ENCODE measurements at regions not wholly inside any gene's neighbourhood (a gene's known extent, or its start where the extent isn't known, plus 50 kb on each side); places are given as distances from the start of the nearest gene placed in this dataset.

- Histone ChIP-seq H3K36me3 (ENCODE audit: control insufficient read depth in 2 of 2, extremely low read depth in 1 of 2, insufficient read depth in 2 of 2, low read length in 2 of 2) (no peaks in the 10 kb centered on the region), H3K4me1 (ENCODE audit: control insufficient read depth, extremely low read depth, insufficient read depth, low read length) (peaks cover 20% of the 10 kb centered on the region), H3K9me3 (replicated peaks; ENCODE audit: control insufficient read depth, insufficient read depth, low read length) (no peaks in the 10 kb centered on the region), H3K27ac (ENCODE audit: insufficient read depth, low read depth, low read length) (peak overlapping the region; percentile 17), H3K9me1 (replicated peaks; ENCODE audit: control insufficient read depth, extremely low read depth, insufficient read depth, low read length) (no peaks in the 10 kb centered on the region), H3K4me3 (replicated peaks in 1 of 3; ENCODE audit: insufficient read depth in 1 of 3, low read depth in 1 of 3, low read length in 3 of 3) (no peak overlapping the region), H2AFZ (ENCODE audit: low read depth, low read length) (peak overlapping the region; percentile 56), H3K27me3 (ENCODE audit: control insufficient read depth in 2 of 2, insufficient read depth in 2 of 2, low read length in 2 of 2) (no peaks in the 10 kb centered on the region), H4K20me1 (replicated peaks; ENCODE audit: control insufficient read depth, extremely low read depth, insufficient read depth, low read length) (no peaks in the 10 kb centered on the region), H3K79me2 (ENCODE audit: control insufficient read depth, insufficient read depth, low read length) (no peaks in the 10 kb centered on the region), H3K9ac (replicated peaks; ENCODE audit: extremely low read depth, insufficient read depth, low read length) (no peak overlapping the region), H3K4me2 (ENCODE audit: insufficient read depth, low read length) (peak overlapping the region; percentile 11)
- TF ChIP-seq POLR2AphosphoS5 (IDR thresholded peaks at IDR 0.05; ENCODE audit: insufficient read depth, low read depth, low read length) (no peak), MAX (IDR thresholded peaks at IDR 0.05; ENCODE audit: insufficient read depth, insufficient read length) (no peak), FOS (IDR thresholded peaks at IDR 0.05; ENCODE audit: borderline replicate concordance, insufficient read depth, low read length) (no peak), JUN (IDR thresholded peaks at IDR 0.05; ENCODE audit: borderline replicate concordance, insufficient read depth, insufficient read length, low read depth) (no peak), POLR2A (IDR thresholded peaks at IDR 0.05; ENCODE audit: low read depth, low read length) (no peak), GATA2 (IDR thresholded peaks at IDR 0.05; ENCODE audit: insufficient read depth, insufficient read length, low read depth, low read length) (no peak), EZH2 (IDR thresholded peaks at IDR 0.05; ENCODE audit: borderline replicate concordance, low read depth, low read length, severe bottlenecking) (no peak), CTCF (IDR thresholded peaks at IDR 0.05; ENCODE audit: extremely low read depth in 1 of 2, insufficient read depth in 1 of 2, low read depth in 1 of 2, low read length in 2 of 2) (no peak)
- dilution Hi-C loops (cut with MboI; ENCODE audit: extremely low pct_ligation_motif_present, low sequenced_read_pairs) = no loop called here
- intact Hi-C loops (cut with micrococcal nuclease) = loop anchor here (2.0 to 10.0 kb wide), 4 partner anchors 85 to 857 kb away; partner anchors contain the start of gene RAD23B
- ChIA-PET CTCF (interaction anchor here (0.9 to 1.8 kb wide), 13 partner anchors 9 to 676 kb away, joined by 3 to 7 read pairs (median 4); partner anchors contain the start of gene KLF4), POLR2A (no interaction called here)
- DNase-seq (ENCODE audit: low read depth, low spot score) = no peak
- BruUV-seq (replicated peaks) = no TSS peak
- no peak for FAIRE-seq
Observed at GRCh38 chr9:108142142-108142503, 652.6 kb upstream of the KLF4 start.

Measured in endothelial cell of umbilical vein (primary cell).